GM13977 (cell line): ENCODE measurements at regions not wholly inside any gene's neighbourhood (a gene's known extent, or its start where the extent isn't known, plus 50 kb on each side); places are given as distances from the start of the nearest gene placed in this dataset.
"Not testable (repeated sequence)": the region's sequence is repeated elsewhere in the genome, so short reads cannot be mapped to it uniquely, and the experiment has no call there.

Source experiments
- DNase-seq: peaks from one replicate; pipeline ENCODE4 v3.0.0; 2012; ENCODE audit warnings: low spot score
- CTCF ChIP-seq: IDR thresholded peaks from 2 replicates; pipeline ENCODE4 v1.5.1; 2012; ENCODE audit warnings: mild to moderate bottlenecking, control low read depth; ENCODE audit not compliant: insufficient read depth; ENCODE audit errors: extremely low read depth, missing control alignments
- in situ Hi-C: fragments of 300-500 bp; cut with MboI; formaldehyde crosslinking; loops from one replicate; pipeline ENCODE4 v1.12.0; 2022; ENCODE audit warnings: low sequenced_read_pairs, low pct_unique_long_range_greater_than_20kb, mixed read lengths, inconsistent platforms; ENCODE audit not compliant: unreplicated experiment

GRCh38 chr5:58299256-58299655 is 160.6 kb downstream of the PLK2 start:
- no peak for TF ChIP-seq CTCF
- in situ Hi-C loops: no loop called here
- DNase-seq: no peak

- TF ChIP-seq CTCF: no peak
- in situ Hi-C loops: no loop called here
- DNase-seq: no peak
These were observed 165.1 kb downstream of the PLK2 start for GRCh38 chr5:58294598-58295305.

- DNase-seq, in situ Hi-C loops: not testable (repeated sequence)
These were observed 171.6 kb downstream of the PLK2 start for GRCh38 chr5:58288275-58288674.

GRCh38 chr5:58286741-58287140 is 173.1 kb downstream of the PLK2 start:
- in situ Hi-C loops: no loop called here
- TF ChIP-seq CTCF: no peak
- DNase-seq: no peak

GRCh38 chr5:58285900-58286299 is 174.0 kb downstream of the PLK2 start:
- no peak for DNase-seq
- no peak for TF ChIP-seq CTCF
- in situ Hi-C loops: no loop called here

- in situ Hi-C loops: no loop called here
- no peak for DNase-seq
- no peak for TF ChIP-seq CTCF
These were observed 175.0 kb downstream of the PLK2 start for GRCh38 chr5:58284886-58285285.

GRCh38 chr5:58281189-58281588 is 178.7 kb downstream of the PLK2 start:
- no peak for TF ChIP-seq CTCF
- DNase-seq: no peak
- in situ Hi-C loops: no loop called here
